ENCODE measurements at regions not wholly inside any gene's neighbourhood (a gene's known extent, or its start where the extent isn't known, plus 50 kb on each side); places are given as distances from the start of the nearest gene placed in this dataset.

GRCh38 chr9:109907810-109908458, 127.9 kb downstream of the PALM2AKAP2 start:
- TF ChIP-seq POLR2AphosphoS2 (IDR thresholded peaks at IDR 0.05; ENCODE audit: low read depth, low read length): no peak
- TF ChIP-seq EP300 (IDR thresholded peaks at IDR 0.05; ENCODE audit: borderline replicate concordance in 1 of 2, control insufficient read depth in 1 of 2, low read depth in 2 of 2, low read length in 2 of 2): no peak
- TF ChIP-seq PBX3 (IDR thresholded peaks at IDR 0.05; ENCODE audit: insufficient replicate concordance, low read depth, low read length): no peak
